Neural crest cell (in vitro differentiated cells): ENCODE measurements at regions not wholly inside any gene's neighbourhood (a gene's known extent, or its start where the extent isn't known, plus 50 kb on each side); places are given as distances from the start of the nearest gene placed in this dataset.

Experiments used
- DNase-seq: peaks from one replicate; pipeline ENCODE4 v3.0.0; 2021; ENCODE audit warnings: low read depth, mixed read lengths, low spot score
- H3K27ac Mint-ChIP-seq: one replicate; pipeline ENCODE4 v1.8.0; 2021; ENCODE audit warnings: mild to moderate bottlenecking, mixed read lengths; ENCODE audit not compliant: unreplicated experiment
- H3K27me3 Mint-ChIP-seq: 2 replicates; pipeline ENCODE4 v1.8.0; 2021; ENCODE audit warnings: low read depth, mild to moderate bottlenecking, mixed read lengths
- H3K36me3 Mint-ChIP-seq: 2 replicates; pipeline ENCODE4 v1.8.0; 2021; ENCODE audit warnings: low read depth, mild to moderate bottlenecking, mixed read lengths
- H3K4me1 Mint-ChIP-seq: 2 replicates; pipeline ENCODE4 v1.8.0; 2021; ENCODE audit warnings: mixed read lengths
- H3K4me3 Mint-ChIP-seq: one replicate; pipeline ENCODE4 v1.8.0; 2021; ENCODE audit warnings: mild to moderate bottlenecking, mixed read lengths
- H3K9me3 Mint-ChIP-seq: 2 replicates; pipeline ENCODE4 v1.8.0; 2021; ENCODE audit warnings: mixed read lengths
- TF ChIP-seq, protein P1 (sequence below): fragments of 200-600 bp; sonication (generic); conservative IDR thresholded peaks from 2 replicates; pipeline ENCODE4 v1.5.0; 2021; ENCODE audit warnings: antibody characterized with exemption, mild to moderate bottlenecking

DNA sequence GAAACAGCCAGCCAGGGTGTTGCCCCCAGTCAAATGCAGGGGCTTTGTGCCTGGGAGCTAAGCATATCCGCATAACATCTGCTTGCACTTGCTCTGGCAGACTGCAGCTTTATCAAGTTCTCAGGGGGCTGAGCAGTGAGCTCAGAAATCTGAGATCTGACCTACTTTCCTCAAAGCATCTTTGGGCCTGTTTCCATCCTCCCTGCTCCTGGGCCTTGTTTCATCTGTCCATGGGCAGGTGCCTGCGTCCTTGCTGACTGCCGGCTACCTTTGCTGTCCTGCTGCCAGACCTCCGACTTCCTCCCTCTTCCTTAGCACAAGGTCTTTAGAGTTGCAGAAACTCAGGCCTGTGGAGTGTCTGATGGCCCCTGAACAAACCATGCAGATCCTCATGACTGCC, 131.2 kb upstream of the B3GAT1 start:
- TF ChIP-seq, protein P1, sequence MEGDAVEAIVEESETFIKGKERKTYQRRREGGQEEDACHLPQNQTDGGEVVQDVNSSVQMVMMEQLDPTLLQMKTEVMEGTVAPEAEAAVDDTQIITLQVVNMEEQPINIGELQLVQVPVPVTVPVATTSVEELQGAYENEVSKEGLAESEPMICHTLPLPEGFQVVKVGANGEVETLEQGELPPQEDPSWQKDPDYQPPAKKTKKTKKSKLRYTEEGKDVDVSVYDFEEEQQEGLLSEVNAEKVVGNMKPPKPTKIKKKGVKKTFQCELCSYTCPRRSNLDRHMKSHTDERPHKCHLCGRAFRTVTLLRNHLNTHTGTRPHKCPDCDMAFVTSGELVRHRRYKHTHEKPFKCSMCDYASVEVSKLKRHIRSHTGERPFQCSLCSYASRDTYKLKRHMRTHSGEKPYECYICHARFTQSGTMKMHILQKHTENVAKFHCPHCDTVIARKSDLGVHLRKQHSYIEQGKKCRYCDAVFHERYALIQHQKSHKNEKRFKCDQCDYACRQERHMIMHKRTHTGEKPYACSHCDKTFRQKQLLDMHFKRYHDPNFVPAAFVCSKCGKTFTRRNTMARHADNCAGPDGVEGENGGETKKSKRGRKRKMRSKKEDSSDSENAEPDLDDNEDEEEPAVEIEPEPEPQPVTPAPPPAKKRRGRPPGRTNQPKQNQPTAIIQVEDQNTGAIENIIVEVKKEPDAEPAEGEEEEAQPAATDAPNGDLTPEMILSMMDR = no peak
- Mint-ChIP-seq H3K36me3 (no peaks in the 10 kb centered on the region), H3K27me3 (peaks cover 4% of the 10 kb centered on the region), H3K27ac (no peak overlapping the region), H3K4me3 (no peak overlapping the region), H3K4me1 (peaks cover 20% of the 10 kb centered on the region), H3K9me3 (no peaks in the 10 kb centered on the region)
- DNase-seq = no peak

DNA sequence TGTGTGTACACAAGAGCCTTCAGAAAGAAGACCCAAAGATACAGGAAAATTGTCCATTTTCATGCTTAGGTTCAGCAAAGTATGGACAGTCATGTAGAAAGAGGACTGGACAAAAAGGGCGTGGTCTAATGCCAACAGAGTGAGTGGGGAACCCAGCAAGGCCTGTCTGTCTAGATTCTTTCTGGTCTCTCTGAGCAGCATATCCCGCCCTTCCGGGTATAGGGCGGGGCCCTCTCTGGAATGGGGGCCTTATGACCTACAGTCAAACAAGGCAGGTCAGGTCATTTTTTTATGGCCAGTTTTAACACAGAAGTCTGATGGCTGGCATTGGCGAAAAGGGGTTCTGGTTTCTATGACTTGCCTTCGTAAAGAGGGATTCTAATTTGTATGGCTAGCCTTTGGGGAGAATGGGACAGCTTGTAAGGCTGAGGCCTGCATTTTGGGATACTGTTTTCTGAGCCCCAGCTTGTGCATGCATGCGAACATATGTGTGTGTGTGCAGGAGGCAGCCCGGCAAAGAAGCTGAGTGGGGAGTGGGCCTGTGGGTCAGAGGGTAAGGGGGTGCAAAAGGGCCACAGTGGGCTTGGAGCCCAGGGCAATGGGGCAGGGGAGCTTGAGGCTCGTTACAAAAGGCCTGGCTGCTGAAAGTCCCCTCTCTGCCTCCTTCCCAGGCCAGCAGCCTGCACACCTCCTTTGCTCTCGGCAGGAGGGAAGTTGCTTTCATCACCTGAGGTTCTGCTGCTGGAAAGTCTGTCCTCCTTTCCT, 130.5 kb upstream of the B3GAT1 start:
- H3K27me3 Mint-ChIP-seq = no peaks in the 10 kb centered on the region
- no peak overlapping the region for H3K4me3 Mint-ChIP-seq
- no peaks in the 10 kb centered on the region for H3K36me3 Mint-ChIP-seq
- no peaks in the 10 kb centered on the region for H3K9me3 Mint-ChIP-seq
- H3K27ac Mint-ChIP-seq = no peak overlapping the region
- H3K4me1 Mint-ChIP-seq = peaks cover 24% of the 10 kb centered on the region
- DNase-seq = no peak
- TF ChIP-seq, protein P1 = no peak

DNA sequence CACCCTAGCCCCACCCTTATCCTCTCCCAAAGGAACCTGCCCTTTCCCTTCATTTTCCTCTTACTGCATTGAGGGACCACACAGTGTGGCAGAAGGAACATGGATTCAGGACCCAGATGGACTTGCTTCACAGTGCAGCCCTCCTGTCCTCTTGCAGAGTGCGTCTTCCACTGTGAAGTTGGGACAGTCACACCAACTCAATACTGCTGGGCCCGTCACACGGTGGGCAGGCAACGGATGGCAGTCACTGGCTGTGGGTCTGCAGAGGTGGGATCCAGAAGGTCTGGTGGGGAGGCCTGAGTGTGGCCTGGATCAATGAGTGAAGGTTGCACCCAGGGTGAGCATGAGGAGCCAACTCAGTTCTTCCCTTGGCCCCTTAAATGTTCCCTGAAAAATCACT, 129.9 kb upstream of the B3GAT1 start:
- no peaks in the 10 kb centered on the region for H3K27me3 Mint-ChIP-seq
- no peaks in the 10 kb centered on the region for H3K36me3 Mint-ChIP-seq

DNA sequence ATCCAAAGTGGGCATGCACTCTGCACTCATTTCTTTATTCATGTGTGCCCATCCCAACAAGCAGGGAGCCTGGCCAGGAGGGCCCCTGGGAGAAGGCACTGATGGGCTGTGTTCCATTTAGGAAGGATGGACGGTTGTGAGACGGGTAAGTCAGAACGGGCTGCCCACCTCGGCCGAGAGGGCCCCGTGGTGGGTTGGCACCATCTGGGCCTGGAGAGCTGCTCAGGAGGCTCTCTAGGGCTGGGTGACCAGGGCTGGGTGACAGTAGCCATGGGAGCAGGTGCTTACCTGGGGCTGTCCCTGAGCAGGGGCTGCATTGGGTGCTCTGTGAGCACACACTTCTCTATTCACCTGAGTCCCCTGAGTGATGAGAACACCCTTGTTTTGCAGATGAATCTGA, 129.3 kb upstream of the B3GAT1 start:
- no peak overlapping the region for H3K4me3 Mint-ChIP-seq
- no peak for DNase-seq
- no peaks in the 10 kb centered on the region for H3K9me3 Mint-ChIP-seq
- peaks cover 26% of the 10 kb centered on the region for H3K4me1 Mint-ChIP-seq
- H3K27ac Mint-ChIP-seq = no peak overlapping the region
- H3K36me3 Mint-ChIP-seq = no peaks in the 10 kb centered on the region
- no peaks in the 10 kb centered on the region for H3K27me3 Mint-ChIP-seq
- TF ChIP-seq, protein P1 = no peak

More for the DNA sequence above, 129.9 kb upstream of the B3GAT1 start:
- Mint-ChIP-seq H3K9me3 (no peaks in the 10 kb centered on the region), H3K4me3 (no peak overlapping the region), H3K4me1 (peaks cover 26% of the 10 kb centered on the region), H3K27ac (no peak overlapping the region)
- TF ChIP-seq, protein P1 = no peak
- no peak for DNase-seq

DNA sequence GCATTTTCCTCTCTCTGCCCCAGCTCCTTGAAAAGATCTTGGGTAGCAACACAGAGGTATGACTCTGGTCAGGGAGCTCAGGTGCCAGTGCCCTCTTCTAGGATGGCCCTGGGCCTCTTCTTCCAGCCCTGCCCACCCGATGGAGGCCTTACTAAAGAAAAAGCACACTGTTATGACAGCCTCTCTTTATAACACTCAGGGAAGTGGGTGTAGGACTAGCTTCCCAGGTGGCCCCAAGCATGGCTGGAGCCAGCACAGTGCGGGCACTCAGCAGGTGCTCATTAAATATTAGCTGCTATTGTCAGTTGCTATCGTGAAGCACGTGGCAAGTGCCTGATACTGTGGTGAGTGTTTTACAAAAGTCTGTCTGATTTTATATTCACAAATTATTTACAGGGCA, 127.2 kb upstream of the B3GAT1 start:
- Mint-ChIP-seq H3K9me3 (no peaks in the 10 kb centered on the region), H3K27ac (peak overlapping the region; percentile 43), H3K4me3 (no peak overlapping the region), H3K36me3 (no peaks in the 10 kb centered on the region), H3K27me3 (no peaks in the 10 kb centered on the region), H3K4me1 (peaks cover 30% of the 10 kb centered on the region)
- DNase-seq = no peak
- TF ChIP-seq, protein P1 = no peak
